H1 (cell line): ENCODE measurements at regions not wholly inside any gene's neighbourhood (a gene's known extent, or its start where the extent isn't known, plus 50 kb on each side); places are given as distances from the start of the nearest gene placed in this dataset.

Source experiments
- CREB1 ChIP-seq: IDR thresholded peaks from 2 replicates; pipeline ENCODE4 v1.6.1; 2012; ENCODE audit warnings: inconsistent platforms
- GTF2F1 ChIP-seq: IDR thresholded peaks from 2 replicates; pipeline ENCODE4 v1.6.1; 2012; ENCODE audit warnings: low read depth, low read length, improper control_type of control experiment, borderline replicate concordance
- SIRT6 ChIP-seq: IDR thresholded peaks from one replicate; pipeline ENCODE4 v1.7.1; 2012; ENCODE audit warnings: low read length, inconsistent platforms
- TF ChIP-seq, protein P1 (sequence below): fragments of 300-600 bp; sonication (generic); IDR thresholded peaks from 2 replicates; pipeline ENCODE4 v1.7.1; 2012; ENCODE audit warnings: low read length, moderate library complexity, mild to moderate bottlenecking, inconsistent platforms; ENCODE audit not compliant: insufficient replicate concordance

GRCh38 chr4:183384516-183384915 is 59.9 kb upstream of the CDKN2AIP start (continued):
- TF ChIP-seq, protein P1, sequence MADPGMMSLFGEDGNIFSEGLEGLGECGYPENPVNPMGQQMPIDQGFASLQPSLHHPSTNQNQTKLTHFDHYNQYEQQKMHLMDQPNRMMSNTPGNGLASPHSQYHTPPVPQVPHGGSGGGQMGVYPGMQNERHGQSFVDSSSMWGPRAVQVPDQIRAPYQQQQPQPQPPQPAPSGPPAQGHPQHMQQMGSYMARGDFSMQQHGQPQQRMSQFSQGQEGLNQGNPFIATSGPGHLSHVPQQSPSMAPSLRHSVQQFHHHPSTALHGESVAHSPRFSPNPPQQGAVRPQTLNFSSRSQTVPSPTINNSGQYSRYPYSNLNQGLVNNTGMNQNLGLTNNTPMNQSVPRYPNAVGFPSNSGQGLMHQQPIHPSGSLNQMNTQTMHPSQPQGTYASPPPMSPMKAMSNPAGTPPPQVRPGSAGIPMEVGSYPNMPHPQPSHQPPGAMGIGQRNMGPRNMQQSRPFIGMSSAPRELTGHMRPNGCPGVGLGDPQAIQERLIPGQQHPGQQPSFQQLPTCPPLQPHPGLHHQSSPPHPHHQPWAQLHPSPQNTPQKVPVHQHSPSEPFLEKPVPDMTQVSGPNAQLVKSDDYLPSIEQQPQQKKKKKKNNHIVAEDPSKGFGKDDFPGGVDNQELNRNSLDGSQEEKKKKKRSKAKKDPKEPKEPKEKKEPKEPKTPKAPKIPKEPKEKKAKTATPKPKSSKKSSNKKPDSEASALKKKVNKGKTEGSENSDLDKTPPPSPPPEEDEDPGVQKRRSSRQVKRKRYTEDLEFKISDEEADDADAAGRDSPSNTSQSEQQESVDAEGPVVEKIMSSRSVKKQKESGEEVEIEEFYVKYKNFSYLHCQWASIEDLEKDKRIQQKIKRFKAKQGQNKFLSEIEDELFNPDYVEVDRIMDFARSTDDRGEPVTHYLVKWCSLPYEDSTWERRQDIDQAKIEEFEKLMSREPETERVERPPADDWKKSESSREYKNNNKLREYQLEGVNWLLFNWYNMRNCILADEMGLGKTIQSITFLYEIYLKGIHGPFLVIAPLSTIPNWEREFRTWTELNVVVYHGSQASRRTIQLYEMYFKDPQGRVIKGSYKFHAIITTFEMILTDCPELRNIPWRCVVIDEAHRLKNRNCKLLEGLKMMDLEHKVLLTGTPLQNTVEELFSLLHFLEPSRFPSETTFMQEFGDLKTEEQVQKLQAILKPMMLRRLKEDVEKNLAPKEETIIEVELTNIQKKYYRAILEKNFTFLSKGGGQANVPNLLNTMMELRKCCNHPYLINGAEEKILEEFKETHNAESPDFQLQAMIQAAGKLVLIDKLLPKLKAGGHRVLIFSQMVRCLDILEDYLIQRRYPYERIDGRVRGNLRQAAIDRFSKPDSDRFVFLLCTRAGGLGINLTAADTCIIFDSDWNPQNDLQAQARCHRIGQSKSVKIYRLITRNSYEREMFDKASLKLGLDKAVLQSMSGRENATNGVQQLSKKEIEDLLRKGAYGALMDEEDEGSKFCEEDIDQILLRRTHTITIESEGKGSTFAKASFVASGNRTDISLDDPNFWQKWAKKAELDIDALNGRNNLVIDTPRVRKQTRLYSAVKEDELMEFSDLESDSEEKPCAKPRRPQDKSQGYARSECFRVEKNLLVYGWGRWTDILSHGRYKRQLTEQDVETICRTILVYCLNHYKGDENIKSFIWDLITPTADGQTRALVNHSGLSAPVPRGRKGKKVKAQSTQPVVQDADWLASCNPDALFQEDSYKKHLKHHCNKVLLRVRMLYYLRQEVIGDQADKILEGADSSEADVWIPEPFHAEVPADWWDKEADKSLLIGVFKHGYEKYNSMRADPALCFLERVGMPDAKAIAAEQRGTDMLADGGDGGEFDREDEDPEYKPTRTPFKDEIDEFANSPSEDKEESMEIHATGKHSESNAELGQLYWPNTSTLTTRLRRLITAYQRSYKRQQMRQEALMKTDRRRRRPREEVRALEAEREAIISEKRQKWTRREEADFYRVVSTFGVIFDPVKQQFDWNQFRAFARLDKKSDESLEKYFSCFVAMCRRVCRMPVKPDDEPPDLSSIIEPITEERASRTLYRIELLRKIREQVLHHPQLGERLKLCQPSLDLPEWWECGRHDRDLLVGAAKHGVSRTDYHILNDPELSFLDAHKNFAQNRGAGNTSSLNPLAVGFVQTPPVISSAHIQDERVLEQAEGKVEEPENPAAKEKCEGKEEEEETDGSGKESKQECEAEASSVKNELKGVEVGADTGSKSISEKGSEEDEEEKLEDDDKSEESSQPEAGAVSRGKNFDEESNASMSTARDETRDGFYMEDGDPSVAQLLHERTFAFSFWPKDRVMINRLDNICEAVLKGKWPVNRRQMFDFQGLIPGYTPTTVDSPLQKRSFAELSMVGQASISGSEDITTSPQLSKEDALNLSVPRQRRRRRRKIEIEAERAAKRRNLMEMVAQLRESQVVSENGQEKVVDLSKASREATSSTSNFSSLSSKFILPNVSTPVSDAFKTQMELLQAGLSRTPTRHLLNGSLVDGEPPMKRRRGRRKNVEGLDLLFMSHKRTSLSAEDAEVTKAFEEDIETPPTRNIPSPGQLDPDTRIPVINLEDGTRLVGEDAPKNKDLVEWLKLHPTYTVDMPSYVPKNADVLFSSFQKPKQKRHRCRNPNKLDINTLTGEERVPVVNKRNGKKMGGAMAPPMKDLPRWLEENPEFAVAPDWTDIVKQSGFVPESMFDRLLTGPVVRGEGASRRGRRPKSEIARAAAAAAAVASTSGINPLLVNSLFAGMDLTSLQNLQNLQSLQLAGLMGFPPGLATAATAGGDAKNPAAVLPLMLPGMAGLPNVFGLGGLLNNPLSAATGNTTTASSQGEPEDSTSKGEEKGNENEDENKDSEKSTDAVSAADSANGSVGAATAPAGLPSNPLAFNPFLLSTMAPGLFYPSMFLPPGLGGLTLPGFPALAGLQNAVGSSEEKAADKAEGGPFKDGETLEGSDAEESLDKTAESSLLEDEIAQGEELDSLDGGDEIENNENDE: no peak
- TF ChIP-seq SIRT6 (no peak), CREB1 (no peak), GTF2F1 (no peak)
